Limb (tissue), 2 donors: ENCODE measurements at regions not wholly inside any gene's neighbourhood (a gene's known extent, or its start where the extent isn't known, plus 50 kb on each side); places are given as distances from the start of the nearest gene placed in this dataset.
A peak's percentile ranks its signal among the peaks of the same experiment; 100 is the strongest.

Experiments used
- DNase-seq, 2 donors: peaks; one replicate each; pipeline ENCODE4 v3.0.0-alpha.2; 2016; ENCODE audit errors: extremely low spot score in 2 of 2

GRCh38 chr15:94177112-94177511 lies 54.2 kb upstream of the MCTP2 start:
- DNase-seq = no peak

- DNase-seq = no peak
These were observed 55.9 kb upstream of the MCTP2 start for GRCh38 chr15:94175420-94175819.

GRCh38 chr15:94174399-94174802 lies 57.0 kb upstream of the MCTP2 start:
- no peak for DNase-seq

GRCh38 chr15:94168250-94168649 lies 63.1 kb upstream of the MCTP2 start:
- DNase-seq = no peak

- no peak for DNase-seq
These were observed 66.4 kb upstream of the MCTP2 start for GRCh38 chr15:94164971-94165370.

- DNase-seq = peak; percentile 55 to 63
These were observed 67.1 kb upstream of the MCTP2 start for GRCh38 chr15:94164202-94164807.

- DNase-seq = no peak
These were observed 68.4 kb upstream of the MCTP2 start for GRCh38 chr15:94162939-94163338.

- no peak for DNase-seq
These were observed 77.1 kb upstream of the MCTP2 start for GRCh38 chr15:94154255-94154654.

GRCh38 chr15:94145046-94145445 lies 86.3 kb upstream of the MCTP2 start:
- DNase-seq = no peak

- no peak for DNase-seq
These were observed 89.6 kb upstream of the MCTP2 start for GRCh38 chr15:94141802-94142201.

GRCh38 chr15:94135486-94136147 lies 95.7 kb upstream of the MCTP2 start:
- DNase-seq = no peak

- DNase-seq = no peak
These were observed 99.5 kb upstream of the MCTP2 start for GRCh38 chr15:94131875-94132274.

- no peak for DNase-seq
These were observed 100.9 kb upstream of the MCTP2 start for GRCh38 chr15:94130504-94130903.

- no peak for DNase-seq
These were observed 104.4 kb upstream of the MCTP2 start for GRCh38 chr15:94127006-94127405.

- DNase-seq = no peak
These were observed 105.7 kb upstream of the MCTP2 start for GRCh38 chr15:94125698-94126097.

- peak in 1 of 2 donors; percentile 72 for DNase-seq
These were observed 106.2 kb upstream of the MCTP2 start for GRCh38 chr15:94125156-94125555.

GRCh38 chr15:94122516-94122915 lies 108.8 kb upstream of the MCTP2 start:
- DNase-seq = no peak

GRCh38 chr15:94119923-94120775 lies 111.2 kb upstream of the MCTP2 start:
- DNase-seq = peak; percentile 76 to 94

GRCh38 chr15:94119298-94119811 lies 112.0 kb upstream of the MCTP2 start:
- peak; percentile 30 to 39 for DNase-seq

- DNase-seq = no peak
These were observed 120.8 kb upstream of the MCTP2 start for GRCh38 chr15:94110476-94111130.

- DNase-seq = no peak
These were observed 123.7 kb upstream of the MCTP2 start for GRCh38 chr15:94107652-94108051.

GRCh38 chr15:94105760-94106159 lies 125.6 kb upstream of the MCTP2 start:
- DNase-seq = no peak
